ENCODE measurements at regions not wholly inside any gene's neighbourhood (a gene's known extent, or its start where the extent isn't known, plus 50 kb on each side); places are given as distances from the start of the nearest gene placed in this dataset.

DNA sequence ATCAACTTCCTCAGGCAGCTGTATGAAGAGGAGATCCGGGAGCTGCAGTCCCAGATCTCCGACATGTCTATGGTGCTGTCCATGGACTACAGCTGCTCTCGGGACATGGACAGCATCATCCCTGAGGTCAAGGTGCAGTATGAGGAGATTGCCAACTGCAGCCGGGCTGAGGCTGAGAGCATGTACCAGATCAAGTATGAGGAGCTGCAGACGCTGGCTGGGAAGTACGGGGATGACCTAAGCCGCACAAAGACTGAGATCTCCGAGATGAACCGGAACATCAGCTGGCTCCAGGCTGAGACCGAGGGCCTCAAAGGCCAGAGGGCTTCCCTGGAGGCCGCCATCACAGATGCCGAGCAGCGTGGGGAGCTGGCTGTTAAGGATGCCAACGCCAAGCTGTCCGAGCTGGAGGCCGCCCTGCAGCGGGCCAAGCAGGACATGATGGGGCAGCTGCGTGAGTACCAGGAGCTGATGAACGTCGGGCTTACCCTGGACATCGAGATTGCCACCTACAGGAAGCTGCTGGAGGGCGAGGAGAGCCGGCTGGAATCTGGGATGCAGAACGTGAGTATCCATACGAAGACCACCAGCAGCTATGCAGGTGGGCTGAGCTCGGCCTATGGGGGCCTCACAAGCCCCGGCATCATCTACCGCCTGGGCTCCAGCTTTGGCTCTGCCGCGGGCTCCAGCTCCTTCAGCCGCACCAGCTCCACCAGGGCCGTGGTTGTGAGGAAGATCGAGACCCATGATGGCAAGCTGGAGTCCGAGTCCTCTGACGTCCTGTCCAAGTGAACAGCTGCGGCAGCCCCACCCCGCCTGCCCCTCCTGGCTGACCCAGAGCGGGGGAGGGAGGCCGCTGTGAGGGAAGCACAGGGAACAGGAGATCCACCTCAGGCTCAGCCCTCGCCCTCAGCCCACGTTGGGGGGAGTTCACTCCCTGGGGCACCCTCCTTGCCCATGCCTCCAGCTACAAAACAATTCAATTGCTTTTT, 84.0 kb downstream of the SEC61B start:
- DNase-seq (ENCODE audit: extremely low read depth, low read depth) = no peak
- TF ChIP-seq, protein P1, sequence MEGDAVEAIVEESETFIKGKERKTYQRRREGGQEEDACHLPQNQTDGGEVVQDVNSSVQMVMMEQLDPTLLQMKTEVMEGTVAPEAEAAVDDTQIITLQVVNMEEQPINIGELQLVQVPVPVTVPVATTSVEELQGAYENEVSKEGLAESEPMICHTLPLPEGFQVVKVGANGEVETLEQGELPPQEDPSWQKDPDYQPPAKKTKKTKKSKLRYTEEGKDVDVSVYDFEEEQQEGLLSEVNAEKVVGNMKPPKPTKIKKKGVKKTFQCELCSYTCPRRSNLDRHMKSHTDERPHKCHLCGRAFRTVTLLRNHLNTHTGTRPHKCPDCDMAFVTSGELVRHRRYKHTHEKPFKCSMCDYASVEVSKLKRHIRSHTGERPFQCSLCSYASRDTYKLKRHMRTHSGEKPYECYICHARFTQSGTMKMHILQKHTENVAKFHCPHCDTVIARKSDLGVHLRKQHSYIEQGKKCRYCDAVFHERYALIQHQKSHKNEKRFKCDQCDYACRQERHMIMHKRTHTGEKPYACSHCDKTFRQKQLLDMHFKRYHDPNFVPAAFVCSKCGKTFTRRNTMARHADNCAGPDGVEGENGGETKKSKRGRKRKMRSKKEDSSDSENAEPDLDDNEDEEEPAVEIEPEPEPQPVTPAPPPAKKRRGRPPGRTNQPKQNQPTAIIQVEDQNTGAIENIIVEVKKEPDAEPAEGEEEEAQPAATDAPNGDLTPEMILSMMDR (IDR thresholded peaks at IDR 0.05; ENCODE audit: low read depth, low read length) = no peak

DNA sequence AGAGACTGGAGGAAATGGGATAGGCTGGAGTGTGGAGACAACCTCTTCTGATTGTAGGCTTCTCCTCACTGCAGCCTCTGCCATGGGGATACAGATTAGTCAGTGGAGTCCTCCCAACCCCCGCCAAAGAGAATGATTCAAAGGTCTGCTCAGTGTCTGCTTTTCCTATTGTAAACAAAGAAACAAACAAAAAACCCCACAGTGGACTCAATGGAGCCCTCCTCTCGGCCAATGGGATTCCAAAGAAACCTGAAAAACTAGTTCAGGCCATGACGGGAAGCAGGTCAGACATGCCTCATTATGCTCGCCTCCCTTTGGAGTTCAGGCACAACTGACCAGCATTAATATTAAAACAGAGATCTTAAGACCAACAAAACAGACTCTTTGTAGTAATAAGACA, 85.8 kb downstream of the SEC61B start:
- DNase-seq (ENCODE audit: extremely low read depth, low read depth) = no peak
- TF ChIP-seq, protein P1 (IDR thresholded peaks at IDR 0.05; ENCODE audit: low read depth, low read length) = no peak

DNA sequence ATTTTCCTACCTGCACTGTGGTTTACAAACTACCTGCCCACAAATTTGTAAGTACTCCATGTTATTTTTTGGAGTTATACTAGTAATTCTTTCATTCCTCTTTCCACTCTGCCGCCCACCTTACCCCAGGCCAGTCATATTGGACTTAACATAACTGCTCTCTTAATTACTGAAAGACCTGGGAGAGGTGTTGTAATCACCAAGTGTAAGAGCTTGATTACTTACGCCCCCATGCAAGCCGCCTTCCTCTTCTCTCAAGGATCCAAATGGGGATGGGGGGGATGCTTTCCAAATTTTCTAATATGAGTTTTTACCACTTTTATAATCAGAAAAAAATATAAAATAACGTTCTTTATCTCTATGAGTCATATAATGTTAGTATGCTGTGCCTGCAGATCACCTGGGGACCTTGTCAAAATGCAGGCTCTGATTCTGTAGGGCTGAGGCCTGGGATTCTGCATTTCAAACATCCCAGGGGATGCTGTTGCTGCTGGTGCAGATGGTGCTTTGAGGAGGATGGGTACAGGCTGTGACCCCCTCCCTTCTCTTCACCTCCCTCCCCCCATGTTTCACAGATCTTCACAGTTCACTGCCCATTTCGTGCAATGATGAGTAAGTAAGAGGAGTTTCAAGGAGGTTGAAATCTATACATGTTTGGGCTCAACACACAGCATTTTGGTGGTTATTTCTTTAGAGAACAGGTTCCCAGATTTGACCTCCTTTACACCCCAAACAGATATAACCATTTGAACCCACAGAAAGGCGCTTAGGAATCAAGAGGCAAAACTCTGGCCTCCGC, 87.3 kb downstream of the SEC61B start:
- no peak for DNase-seq (ENCODE audit: extremely low read depth, low read depth)
- TF ChIP-seq, protein P1 (IDR thresholded peaks at IDR 0.05; ENCODE audit: low read depth, low read length) = no peak

DNA sequence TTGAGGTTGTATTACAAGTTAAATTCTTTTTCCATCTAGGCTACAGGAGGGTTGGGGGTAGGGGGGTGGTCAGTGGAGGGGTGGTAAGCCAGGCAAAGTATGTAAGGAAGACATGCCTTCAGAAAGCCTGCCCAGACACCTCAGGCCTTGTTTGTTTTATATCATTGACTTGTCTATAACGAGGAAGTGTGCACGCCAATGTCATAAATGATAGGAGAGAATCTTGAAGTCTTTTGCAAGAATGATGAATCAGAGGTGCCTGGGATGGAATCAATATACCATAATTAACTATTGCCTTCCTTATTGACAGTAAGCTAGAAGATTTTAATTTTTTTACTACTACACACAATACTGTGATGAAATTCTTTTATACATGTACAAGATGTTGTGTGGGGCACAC, 90.7 kb downstream of the SEC61B start:
- TF ChIP-seq, protein P1 (IDR thresholded peaks at IDR 0.05; ENCODE audit: low read depth, low read length) = no peak
- DNase-seq (ENCODE audit: extremely low read depth, low read depth) = no peak

DNA sequence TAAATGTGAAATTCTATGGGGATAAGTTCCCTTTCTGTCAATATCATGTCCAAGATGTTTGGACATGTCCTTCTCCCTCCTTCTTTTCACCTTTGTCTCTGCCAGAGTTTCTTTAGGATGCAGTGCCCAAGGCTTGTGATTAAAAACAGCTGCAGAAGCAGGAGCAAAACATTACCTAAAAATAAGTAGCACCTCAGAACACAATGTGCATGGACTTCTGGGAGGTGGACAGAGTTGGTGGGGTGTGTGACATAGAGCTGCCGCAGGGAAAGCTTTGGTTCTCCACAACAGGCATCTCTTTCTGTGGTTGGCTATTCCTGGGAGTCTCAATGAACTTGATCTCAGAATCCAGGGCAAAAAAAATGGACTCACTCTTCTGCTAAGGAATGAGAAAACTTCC, 97.0 kb downstream of the SEC61B start:
- DNase-seq (ENCODE audit: extremely low read depth, low read depth) = no peak
- TF ChIP-seq, protein P1 (IDR thresholded peaks at IDR 0.05; ENCODE audit: low read depth, low read length) = no peak

DNA sequence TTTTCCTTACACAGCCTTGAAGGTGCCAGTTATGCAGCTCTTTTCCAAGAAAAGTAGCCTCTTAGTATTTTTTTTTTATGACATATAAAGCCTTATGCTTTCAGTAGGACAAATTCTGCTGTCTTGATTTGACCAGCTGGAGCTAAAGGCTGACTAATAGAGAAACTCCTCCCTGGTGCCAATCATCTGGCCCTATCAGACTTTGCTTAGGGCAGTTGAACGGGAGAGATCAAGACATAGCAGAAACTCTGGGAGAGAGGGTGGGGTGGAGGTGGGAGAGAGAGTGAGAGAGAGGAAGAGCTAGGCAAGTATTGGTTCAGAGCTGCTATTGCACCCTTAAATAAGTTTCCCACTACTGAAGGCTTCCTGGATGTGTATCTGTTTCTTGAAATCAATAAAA, 100.2 kb downstream of the SEC61B start:
- TF ChIP-seq, protein P1 (IDR thresholded peaks at IDR 0.05; ENCODE audit: low read depth, low read length) = no peak
- DNase-seq (ENCODE audit: extremely low read depth, low read depth) = no peak
